Astrocyte (in vitro differentiated cells and primary cell): ENCODE measurements at regions not wholly inside any gene's neighbourhood (a gene's known extent, or its start where the extent isn't known, plus 50 kb on each side); places are given as distances from the start of the nearest gene placed in this dataset.

Experiments used
- CTCF ChIP-seq: IDR thresholded peaks from 2 replicates; pipeline ENCODE4 v1.5.1; 2011; ENCODE audit warnings: low read depth, mild to moderate bottlenecking, inconsistent platforms, low read length, moderate library complexity; ENCODE audit not compliant: insufficient read depth
- EZH2 ChIP-seq: IDR thresholded peaks from 2 replicates; pipeline ENCODE4 v1.6.1; 2012; ENCODE audit warnings: mild to moderate bottlenecking, low read length, inconsistent platforms; ENCODE audit not compliant: insufficient read depth

DNA sequence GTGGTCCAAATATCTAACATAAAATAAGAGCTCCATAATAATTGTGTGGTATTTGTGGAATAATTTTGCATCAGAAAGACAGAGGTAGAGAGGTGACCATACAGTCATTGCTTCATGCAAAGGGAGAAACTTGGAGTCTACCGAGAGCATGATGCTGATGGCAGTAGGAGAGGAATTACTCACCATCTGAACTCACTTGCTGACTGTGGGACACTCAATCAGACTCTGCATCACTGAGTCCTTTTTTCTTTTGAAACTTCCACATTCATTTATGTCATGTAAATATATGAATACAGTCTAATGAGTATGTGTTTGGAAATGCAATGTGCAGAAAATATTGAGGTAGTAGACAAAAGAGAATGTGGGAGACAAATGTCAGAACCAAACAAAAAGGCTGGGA is 933.8 kb downstream of the REEP3 start:
- TF ChIP-seq EZH2 (no peak), CTCF (no peak)
